ENCODE measurements at regions not wholly inside any gene's neighbourhood (a gene's known extent, or its start where the extent isn't known, plus 50 kb on each side); places are given as distances from the start of the nearest gene placed in this dataset.
"Not testable (repeated sequence)": the region's sequence is repeated elsewhere in the genome, so short reads cannot be mapped to it uniquely, and the experiment has no call there.

DNA sequence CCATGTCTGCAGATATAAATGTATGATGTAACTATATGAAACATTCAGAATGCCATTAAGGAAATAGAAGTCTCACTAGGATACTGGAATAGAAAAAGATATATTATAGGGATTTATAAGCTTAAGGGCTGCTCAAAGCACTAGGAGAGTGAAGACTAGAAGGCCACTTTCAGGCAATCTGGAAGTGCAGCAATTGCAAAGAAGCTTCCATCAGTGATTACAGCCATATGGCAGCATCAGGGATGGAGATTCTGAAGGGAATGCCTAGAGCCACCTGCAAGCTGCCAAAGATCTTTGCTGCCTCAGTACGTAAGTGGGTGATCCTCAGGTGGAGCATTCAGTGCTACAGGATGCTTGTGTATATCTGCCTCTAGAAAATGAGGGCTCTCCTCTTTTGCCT lies 796.2 kb upstream of the EPHA7 start:
- DNase-seq: no peak

GRCh38 chr6:94213226-94213625 lies 793.9 kb upstream of the EPHA7 start:
- no peak for DNase-seq

- DNase-seq: no peak
Observed at GRCh38 chr6:94196891-94197290, 777.5 kb upstream of the EPHA7 start.

- no peak for DNase-seq
Observed at GRCh38 chr6:94190030-94190429, 770.7 kb upstream of the EPHA7 start.

DNA sequence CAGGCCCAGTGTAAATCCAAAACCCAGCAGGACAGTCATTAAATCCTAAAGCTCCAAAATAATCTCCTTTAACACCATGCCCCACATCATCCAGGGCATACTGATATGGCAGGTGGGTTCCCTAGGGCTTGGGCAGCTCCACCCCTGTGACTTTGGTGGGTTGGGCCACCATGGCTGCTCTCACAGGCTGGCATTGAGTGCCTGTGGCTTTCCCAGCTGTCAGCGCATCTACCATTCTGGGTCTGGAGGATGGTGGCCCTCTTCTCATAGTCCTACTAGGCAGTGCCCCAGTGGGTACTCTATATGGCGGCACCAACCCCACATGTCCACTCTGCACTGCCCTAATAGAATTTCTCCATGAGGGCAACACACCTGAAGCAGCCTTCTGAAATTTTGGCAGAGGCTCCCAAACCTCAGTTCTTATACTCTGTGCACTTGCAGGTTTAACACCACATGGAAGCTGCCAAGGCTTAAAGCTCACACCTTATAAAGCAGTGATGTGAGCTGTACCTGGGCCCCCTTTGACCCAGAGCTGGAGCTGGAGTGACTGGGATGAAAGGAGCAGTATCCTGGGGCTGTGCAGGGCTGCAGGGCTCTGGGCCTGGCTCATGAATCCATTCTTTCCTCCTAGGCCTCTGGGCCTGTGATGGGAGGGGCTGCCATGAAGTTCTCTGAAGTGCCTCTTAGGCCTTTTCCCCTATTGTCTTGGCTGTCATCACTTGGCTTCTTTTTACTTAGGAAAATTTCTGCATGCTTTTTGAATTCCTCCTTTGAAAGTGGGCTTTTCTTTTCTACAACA lies 765.5 kb upstream of the EPHA7 start:
- no peak for DNase-seq

GRCh38 chr6:94177429-94177828 lies 758.1 kb upstream of the EPHA7 start:
- no peak for DNase-seq

DNA sequence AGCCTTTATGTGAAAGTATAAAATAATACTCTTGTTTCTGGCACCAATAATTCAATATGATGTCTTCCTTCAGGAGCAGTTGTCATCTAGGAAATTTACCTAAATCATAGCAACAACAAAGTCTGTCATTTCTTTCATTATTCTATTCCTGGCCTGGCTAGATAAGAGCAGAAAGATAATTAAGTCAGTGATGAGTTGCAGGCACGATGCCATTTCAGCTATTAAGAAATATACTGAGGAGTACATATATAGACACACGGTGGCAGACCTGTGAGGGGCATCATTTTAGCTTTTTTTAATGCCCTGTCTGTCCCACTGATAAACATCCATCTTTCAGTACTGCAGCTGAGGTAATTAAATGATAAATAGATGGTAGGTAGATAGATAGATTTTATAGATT lies 756.1 kb upstream of the EPHA7 start:
- DNase-seq: no peak

DNA sequence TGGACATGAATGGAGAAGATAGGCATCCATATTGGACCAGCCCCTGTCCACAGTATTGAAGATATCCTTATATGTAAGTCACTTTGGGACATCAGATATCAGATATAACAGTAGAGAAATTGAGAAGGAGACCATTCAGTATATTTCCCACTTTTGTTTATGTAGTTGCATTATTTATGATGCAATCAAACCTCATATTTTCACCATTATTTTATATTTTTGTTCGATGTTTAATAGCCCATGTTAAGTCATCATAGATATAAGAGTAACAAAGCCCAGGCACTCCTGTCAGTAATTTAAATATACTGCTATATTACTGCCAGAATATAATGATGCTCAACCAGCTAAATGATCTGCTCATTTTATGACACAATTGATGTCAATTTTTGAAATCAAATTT lies 744.5 kb upstream of the EPHA7 start:
- no peak for DNase-seq

- DNase-seq: no peak
Observed at GRCh38 chr6:94150886-94151285, 731.5 kb upstream of the EPHA7 start.

DNA sequence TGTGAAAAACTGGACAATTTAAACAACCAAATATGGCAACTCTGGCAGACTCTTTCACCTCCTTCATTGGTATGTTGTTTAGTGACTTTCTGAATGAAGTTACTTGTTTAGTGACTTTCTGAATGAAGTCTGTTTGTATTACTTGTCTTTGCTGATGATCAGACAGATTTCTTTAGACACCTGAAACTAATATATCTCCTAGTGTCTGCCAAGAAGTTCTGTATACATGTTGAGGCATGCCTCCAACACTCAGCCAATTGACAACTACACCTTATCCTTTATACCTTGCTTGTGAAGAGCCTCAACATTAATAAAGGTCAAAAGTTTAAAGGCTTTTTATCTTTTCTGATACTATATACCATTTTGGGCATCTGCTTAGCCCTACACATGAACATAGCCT lies 725.4 kb upstream of the EPHA7 start:
- DNase-seq: no peak

DNA sequence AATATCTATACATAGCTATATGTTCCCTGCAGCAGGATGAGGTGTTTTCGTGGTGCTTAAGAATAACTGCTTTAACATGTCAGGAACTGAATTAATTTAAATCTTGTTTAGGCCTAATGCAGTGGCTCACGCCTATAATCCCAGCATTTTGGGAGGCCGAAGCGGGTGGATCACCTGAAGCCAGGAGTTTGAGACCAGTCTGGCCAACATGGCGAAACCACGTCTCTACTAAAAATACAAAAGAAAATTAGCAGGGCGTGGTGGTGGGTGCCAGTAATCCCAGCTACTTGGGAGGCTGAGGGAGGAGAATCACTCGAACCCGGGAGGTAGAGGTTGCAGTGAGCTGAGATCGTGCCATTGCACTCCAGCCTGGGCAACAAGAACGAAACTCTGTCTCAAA lies 717.8 kb upstream of the EPHA7 start:
- DNase-seq: not testable (repeated sequence)

- DNase-seq: no peak
Observed at GRCh38 chr6:94133106-94133505, 713.7 kb upstream of the EPHA7 start.

GRCh38 chr6:94131271-94131670 lies 711.9 kb upstream of the EPHA7 start:
- no peak for DNase-seq

- no peak for DNase-seq
Observed at GRCh38 chr6:94130478-94130877, 711.1 kb upstream of the EPHA7 start.

DNA sequence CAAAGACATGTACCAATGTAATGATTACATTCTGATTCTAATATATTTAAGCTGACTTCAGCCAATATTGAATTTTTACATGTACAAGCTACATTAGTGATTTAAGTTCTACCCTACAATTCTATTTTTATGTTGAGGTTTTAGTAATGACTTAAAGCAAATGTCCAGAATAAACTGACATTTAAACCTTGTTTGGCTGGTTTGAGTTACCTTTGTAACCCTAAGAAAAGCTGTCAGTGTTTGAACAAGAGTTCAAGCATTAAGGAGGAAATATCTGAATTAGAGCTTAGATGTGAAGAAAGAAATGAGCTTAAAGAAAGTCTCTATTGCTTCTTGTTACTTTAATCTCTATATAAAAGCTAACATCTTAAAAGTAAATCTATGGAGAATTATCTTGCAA lies 710.6 kb upstream of the EPHA7 start:
- DNase-seq: no peak

- no peak for DNase-seq
Observed at GRCh38 chr6:94127716-94128115, 708.4 kb upstream of the EPHA7 start.

DNA sequence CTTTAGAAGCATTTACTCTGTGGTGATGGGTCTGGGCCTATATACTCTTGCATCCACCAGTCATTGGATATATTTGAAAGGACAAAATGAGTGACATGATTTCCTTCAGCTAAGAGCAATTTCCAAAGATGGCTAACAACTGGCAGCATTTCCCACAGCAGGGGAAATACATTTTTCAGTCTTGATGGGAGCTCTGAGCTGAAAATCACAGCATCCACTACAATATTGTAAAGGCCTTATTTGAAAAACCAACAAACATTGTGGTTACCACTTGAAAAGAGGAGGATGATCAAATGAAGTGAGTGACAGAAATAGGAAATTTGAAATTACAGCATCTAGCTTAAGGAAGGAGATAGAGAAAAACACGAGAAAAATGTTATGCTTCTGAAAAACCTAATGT lies 705.0 kb upstream of the EPHA7 start:
- no peak for DNase-seq

DNA sequence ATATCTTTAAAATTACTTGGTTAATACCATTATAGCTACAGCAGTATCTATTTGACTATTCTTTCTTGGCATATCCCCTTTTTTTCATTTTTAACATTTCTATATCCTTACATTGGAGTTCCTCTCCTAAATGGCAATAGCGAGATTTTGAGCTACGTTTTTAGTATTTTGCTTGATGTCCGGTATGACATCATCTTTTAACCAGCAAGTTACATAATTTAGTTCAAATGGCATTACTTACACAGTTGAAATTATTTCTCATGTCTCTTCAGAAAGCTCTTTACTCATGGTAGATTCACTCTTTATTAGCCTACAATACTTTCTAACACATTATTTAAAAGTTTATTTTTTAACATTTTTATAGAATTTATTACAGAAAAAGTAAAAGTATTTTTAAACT lies 701.7 kb upstream of the EPHA7 start:
- no peak for DNase-seq

DNA sequence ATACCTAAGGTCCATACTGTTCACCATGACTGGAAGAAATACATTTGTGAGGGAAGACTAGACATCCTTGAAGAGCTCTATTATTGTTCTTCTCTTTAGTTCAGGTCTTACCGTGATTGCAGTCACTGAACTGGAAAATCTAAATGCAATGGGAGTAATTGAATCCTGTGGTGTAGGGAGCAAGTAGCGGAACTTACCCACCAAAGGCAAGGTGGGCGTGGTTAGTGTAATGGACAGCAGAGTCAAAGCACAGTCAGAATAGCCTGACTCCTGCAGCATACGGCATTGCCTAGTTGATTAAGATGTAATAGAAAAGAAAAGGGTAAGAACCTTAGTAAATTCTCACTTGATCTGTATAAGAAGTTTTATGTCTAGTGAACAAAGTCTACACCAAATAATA lies 679.7 kb upstream of the EPHA7 start:
- no peak for DNase-seq

DNA sequence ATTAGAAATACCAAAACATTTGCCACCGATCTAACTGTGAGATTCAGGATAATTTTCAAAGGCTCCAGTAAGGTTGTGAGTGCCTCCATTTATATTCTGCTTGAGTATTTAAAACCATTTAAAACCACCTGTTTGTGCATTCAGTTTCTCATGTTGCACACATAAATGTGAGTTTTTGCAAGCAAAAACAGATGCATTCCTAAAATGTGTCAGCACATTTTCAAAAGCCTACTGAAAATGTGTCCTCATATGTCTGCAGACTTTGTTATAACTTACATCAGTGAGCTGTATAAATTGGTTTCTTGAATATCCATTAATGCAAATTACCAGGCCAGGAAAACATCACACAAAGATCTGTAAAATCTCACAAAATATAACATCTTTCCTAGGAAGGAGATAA lies 676.6 kb upstream of the EPHA7 start:
- no peak for DNase-seq

DNA sequence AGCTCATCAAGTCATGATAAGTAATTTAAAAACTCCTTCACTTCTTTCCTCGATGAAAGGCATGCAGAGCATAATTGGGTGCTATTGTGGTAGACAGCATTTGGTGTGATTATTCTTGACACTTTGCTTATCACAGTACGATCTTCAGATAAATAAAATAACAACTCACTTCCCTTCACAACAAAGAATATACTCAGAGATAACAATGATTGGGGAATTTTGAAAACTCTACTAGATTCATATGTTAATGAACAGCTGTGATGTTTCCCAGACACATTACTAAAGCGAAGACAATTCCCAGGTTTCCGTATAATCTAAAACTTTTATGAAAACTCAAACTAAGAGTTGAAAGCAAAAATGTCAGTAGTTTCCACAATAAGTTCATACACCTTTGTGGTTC lies 670.6 kb upstream of the EPHA7 start:
- no peak for DNase-seq

- no peak for DNase-seq
Observed at GRCh38 chr6:94088870-94089269, 669.5 kb upstream of the EPHA7 start.

- DNase-seq: no peak
Observed at GRCh38 chr6:94074764-94075163, 655.4 kb upstream of the EPHA7 start.

GRCh38 chr6:94071835-94072234 lies 652.5 kb upstream of the EPHA7 start:
- no peak for DNase-seq

DNA sequence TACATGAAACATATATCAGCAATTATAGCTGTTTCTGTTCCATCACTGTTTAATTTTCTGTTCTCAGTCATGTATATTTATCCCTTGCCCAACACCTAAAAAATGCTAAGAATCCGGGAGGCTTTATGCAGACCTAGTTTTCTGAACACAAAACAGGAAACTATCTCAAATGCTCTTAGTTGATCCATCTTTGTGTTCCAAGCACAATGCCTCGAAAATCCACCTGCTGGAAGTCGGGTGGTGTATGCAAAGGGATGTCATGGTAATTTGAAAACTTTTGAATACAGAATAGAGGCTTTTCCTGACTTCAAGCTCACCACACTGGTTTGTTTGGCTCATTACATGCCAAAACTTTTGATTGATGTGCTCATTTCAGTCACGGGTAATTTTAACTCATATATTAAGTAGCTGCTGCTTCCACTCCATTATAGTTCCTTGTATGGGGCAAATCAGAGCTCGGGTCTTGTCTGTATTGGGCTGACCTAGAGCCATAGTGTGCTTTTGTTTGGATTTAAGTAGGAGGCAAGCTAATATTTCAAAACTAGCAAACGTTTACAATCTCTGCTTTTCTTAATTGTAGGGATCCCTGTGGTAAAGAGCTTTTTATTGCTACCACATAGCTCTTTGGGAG lies 646.5 kb upstream of the EPHA7 start:
- DNase-seq: no peak

All from NCI-H2081 treated with DMSO at 0.1 percent for 48 hours (cell line).